Omental fat pad (tissue), 3 donors: ENCODE measurements at regions not wholly inside any gene's neighbourhood (a gene's known extent, or its start where the extent isn't known, plus 50 kb on each side); places are given as distances from the start of the nearest gene placed in this dataset.

Experiments
- ATAC-seq: fragments of 150-250 bp; one replicate; pipeline ENCODE4 v1.9.1; 2016; ENCODE audit warnings: mild to moderate bottlenecking, moderate library complexity; ENCODE audit not compliant: low FRiP score
- DNase-seq: peaks from one replicate; pipeline ENCODE4 v3.0.0-alpha.2; 2019; ENCODE audit warnings: low spot score
- CTCF ChIP-seq, 3 donors: fragments of 450-650 bp; IDR thresholded peaks; one replicate each; pipeline ENCODE4 v1.5.1; 2016 to 2017; ENCODE audit warnings: antibody characterized with exemption in 3 of 3, mild to moderate bottlenecking in 3 of 3, moderate library complexity in 2 of 3

DNA sequence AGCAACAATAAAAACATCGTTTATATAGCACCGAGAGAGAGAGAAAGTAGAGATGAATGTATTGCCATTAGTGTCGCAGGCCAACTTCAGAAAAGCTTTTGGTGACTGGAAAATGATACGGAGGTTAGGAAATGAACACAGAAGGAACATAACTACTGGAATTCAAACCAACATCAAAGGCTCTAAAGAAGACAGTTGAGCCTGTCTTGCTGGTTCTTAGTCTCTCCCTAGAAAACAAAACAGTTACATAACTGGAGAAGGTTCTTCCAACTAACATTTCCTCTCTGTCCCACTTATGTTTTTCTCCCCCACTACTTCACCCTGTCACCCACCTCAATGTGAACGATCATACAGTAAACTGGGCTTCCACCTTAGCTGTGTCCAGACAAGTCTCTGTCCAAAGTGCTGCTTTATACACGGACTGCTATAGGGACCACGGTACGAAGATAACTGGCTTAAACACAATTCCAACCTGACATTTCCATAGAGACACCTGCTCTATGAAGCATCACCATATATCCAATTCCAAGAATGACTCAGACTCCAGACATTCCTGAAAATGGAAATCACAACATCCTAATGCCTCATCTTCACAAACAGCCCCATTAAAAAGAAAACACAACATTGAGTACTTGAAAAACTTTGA lies 85.2 kb upstream of the ARHGAP32 start:
- TF ChIP-seq CTCF (IDR thresholded peaks at IDR 0.05), result no peak
- DNase-seq, result no peak
- ATAC-seq, result no peak

- no peak for DNase-seq
- no peak for TF ChIP-seq CTCF (IDR thresholded peaks at IDR 0.05)
Measured at GRCh38 chr11:129275828-129276227, 83.7 kb upstream of the ARHGAP32 start.

GRCh38 chr11:129273944-129274711 lies 82.0 kb upstream of the ARHGAP32 start:
- no peak for TF ChIP-seq CTCF (IDR thresholded peaks at IDR 0.05)
- DNase-seq (no peak), ATAC-seq (no peak)

More at GRCh38 chr11:129275828-129276227, 83.7 kb upstream of the ARHGAP32 start:
- no peak for ATAC-seq

DNA sequence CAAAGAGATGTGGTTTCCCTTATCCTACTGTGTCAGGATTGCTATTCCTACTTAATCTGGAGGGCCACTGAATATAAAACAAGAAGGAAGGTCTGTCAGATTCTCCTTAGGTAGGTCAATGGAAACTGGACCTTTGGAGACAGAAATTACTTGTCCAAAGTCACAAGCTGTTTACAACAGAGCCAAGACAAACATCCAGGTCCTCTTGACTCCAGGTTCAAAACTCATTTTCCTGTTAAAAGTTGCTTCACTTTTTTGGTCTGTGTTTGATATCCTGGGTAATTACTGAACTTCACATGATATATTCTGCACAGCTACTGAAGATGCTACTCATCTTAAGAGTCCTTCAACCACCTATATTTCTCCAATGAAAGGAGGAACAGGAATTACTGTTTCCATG lies 81.2 kb upstream of the ARHGAP32 start:
- no peak for TF ChIP-seq CTCF (IDR thresholded peaks at IDR 0.05)
- ATAC-seq, result no peak
- no peak for DNase-seq

GRCh38 chr11:129271030-129271429 lies 78.9 kb upstream of the ARHGAP32 start:
- ATAC-seq (no peak), DNase-seq (no peak)
- no peak for TF ChIP-seq CTCF (IDR thresholded peaks at IDR 0.05)

DNA sequence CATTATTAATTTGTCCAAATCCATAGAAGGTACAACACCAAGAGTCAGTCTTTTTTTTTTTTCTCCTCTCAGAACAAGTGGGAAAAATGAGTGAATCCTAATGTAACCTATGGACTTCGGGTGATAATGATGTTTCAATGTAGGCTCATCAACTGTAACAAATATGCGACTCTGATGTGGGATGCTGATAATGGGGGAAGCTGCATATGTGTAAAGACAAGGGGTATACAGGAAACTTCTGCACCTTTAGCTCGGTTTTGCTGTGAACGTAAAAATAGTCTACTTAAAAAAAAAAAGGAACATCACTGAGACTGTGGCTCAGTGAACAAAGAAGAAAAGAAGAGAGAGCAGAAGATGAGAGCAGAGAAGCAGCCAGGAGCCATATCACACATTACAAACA lies 78.3 kb upstream of the ARHGAP32 start:
- DNase-seq (no peak), ATAC-seq (no peak)
- TF ChIP-seq CTCF (IDR thresholded peaks at IDR 0.05), result no peak

DNA sequence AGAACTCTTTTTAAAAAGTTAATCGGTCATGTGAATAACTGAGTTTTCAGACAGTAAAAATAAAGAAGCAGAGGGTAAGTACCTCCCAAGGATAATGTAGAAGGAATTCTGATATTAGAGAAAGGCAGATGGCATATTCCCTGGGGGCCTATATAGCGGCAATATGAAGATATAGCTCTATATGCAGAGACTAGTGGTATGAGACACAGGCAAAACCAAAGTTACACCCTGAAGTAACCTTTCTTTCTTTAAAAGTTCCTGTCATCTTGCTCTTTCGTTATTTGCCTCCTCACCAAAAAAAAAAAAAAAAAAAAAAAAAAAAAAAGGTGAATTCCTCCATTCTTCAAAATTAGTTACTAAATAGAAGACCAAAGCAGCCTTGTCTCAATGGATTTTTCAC lies 76.2 kb upstream of the ARHGAP32 start:
- DNase-seq (no peak), ATAC-seq (no peak)
- no peak for TF ChIP-seq CTCF (IDR thresholded peaks at IDR 0.05)
